IMR-90 (cell line): ENCODE measurements at regions not wholly inside any gene's neighbourhood (a gene's known extent, or its start where the extent isn't known, plus 50 kb on each side); places are given as distances from the start of the nearest gene placed in this dataset.
A peak's percentile ranks its signal among the peaks of the same experiment; 100 is the strongest.

Experiments used
- ATAC-seq: fragments of 200-7000 bp; cut with Tn5 transposase; 2 replicates; pipeline ENCODE4 v1.9.1; 2020; ENCODE audit warnings: low read depth, mild to moderate bottlenecking, moderate library complexity
- BruUV-seq: library from RNA; stranded (reverse); fragments of 400-500 nt; replicated peaks from 2 replicates; lab custom pipeline; 2021; lab: Mats Ljungman, UMichigan
- CTCF ChIA-PET: fragments of 300-600 bp; formaldehyde crosslinking; extraction: SDS; loops from one replicate; lab custom pipeline; 2021; ENCODE audit warnings: antibody characterized with exemption; lab: Yijun Ruan, JAX
- POLR2A ChIA-PET: fragments of 300-600 bp; sonication (Branson Sonifier 250); formaldehyde crosslinking; loops from one replicate; lab custom pipeline; 2022; ENCODE audit warnings: antibody characterized with exemption; ENCODE audit not compliant: unreplicated experiment; lab: Charles Lee
- DNase-seq: peaks from one replicate; pipeline ENCODE4 v3.0.0; 2013
- H2AFZ ChIP-seq: replicated peaks from 2 replicates; pipeline ENCODE3; 2013; ENCODE audit warnings: low read length, mild to moderate bottlenecking; ENCODE audit not compliant: poor library complexity
- H2AK5ac ChIP-seq: 2 replicates; pipeline ENCODE4 v1.6.1; 2013; ENCODE audit warnings: low read depth, low read length, inconsistent platforms
- H2AK9ac ChIP-seq: replicated peaks from 2 replicates; pipeline ENCODE3; 2013; ENCODE audit warnings: mild to moderate bottlenecking, low read depth, low read length, moderate library complexity; ENCODE audit not compliant: poor library complexity
- H2BK120ac ChIP-seq: 2 replicates; pipeline ENCODE4 v1.6.1; 2013; ENCODE audit warnings: low read depth, low read length, inconsistent platforms
- H2BK15ac ChIP-seq: 3 replicates; pipeline ENCODE4 v1.6.1; 2013; ENCODE audit warnings: low read depth, low read length, inconsistent platforms
- H2BK20ac ChIP-seq: 2 replicates; pipeline ENCODE4 v1.6.1; 2013; ENCODE audit warnings: low read depth, mild to moderate bottlenecking, inconsistent platforms, low read length, moderate library complexity
- H2BK5ac ChIP-seq: 2 replicates; pipeline ENCODE4 v1.6.1; 2013; ENCODE audit warnings: mild to moderate bottlenecking, low read depth, low read length, inconsistent platforms; ENCODE audit not compliant: poor library complexity, severe bottlenecking
- H3K14ac ChIP-seq: replicated peaks from 2 replicates; pipeline ENCODE4 v1.6.1; 2013; ENCODE audit warnings: low read depth, low read length, inconsistent platforms
- H3K18ac ChIP-seq: 2 replicates; pipeline ENCODE4 v1.6.1; 2013; ENCODE audit warnings: low read depth, low read length, control low read depth
- H3K23ac ChIP-seq: 2 replicates; pipeline ENCODE4 v1.6.1; 2013; ENCODE audit warnings: low read depth, low read length, inconsistent platforms
- H3K27ac ChIP-seq: 2 replicates; pipeline ENCODE4 v1.5.1; 2013; ENCODE audit warnings: mild to moderate bottlenecking, control low read depth, low read length; ENCODE audit not compliant: insufficient read depth
- H3K27me3 ChIP-seq: 2 replicates; pipeline ENCODE4 v1.6.1; 2013; ENCODE audit warnings: low read length; ENCODE audit not compliant: control insufficient read depth, insufficient read depth
- H3K36me3 ChIP-seq: 2 replicates; pipeline ENCODE4 v1.6.1; 2013; ENCODE audit warnings: low read length, mixed read lengths; ENCODE audit not compliant: control insufficient read depth, insufficient read depth
- H3K4ac ChIP-seq: 2 replicates; pipeline ENCODE4 v1.6.1; 2013; ENCODE audit warnings: low read depth, low read length, inconsistent platforms
- H3K4me1 ChIP-seq: 2 replicates; pipeline ENCODE4 v1.6.1; 2013; ENCODE audit warnings: low read length, mixed read lengths; ENCODE audit not compliant: control insufficient read depth, insufficient read depth
- H3K4me2 ChIP-seq: 2 replicates; pipeline ENCODE4 v1.6.1; 2013; ENCODE audit warnings: low read depth, mild to moderate bottlenecking, control low read depth, low read length, moderate library complexity
- H3K4me3 ChIP-seq: 2 replicates; pipeline ENCODE4 v1.5.1; 2013; ENCODE audit warnings: low read depth, mild to moderate bottlenecking, control low read depth, low read length, moderate library complexity; ENCODE audit not compliant: insufficient read depth
- H3K56ac ChIP-seq: 2 replicates; pipeline ENCODE4 v1.6.1; 2013; ENCODE audit warnings: low read length, inconsistent platforms; ENCODE audit not compliant: insufficient read depth; ENCODE audit errors: extremely low read depth
- H3K79me1 ChIP-seq, 2 experiments: 2 replicates each; pipeline ENCODE4 v1.6.1; 2013; ENCODE audit warnings: low read length in 2 of 2, inconsistent platforms in 1 of 2, low read depth in 1 of 2
- H3K9ac ChIP-seq: 2 replicates; pipeline ENCODE4 v1.6.1; 2013; ENCODE audit warnings: low read depth, low read length, control low read depth
- H3K9me1 ChIP-seq: 2 replicates; pipeline ENCODE4 v1.6.1; 2013; ENCODE audit warnings: low read length, inconsistent platforms; ENCODE audit not compliant: insufficient read depth
- H3K9me3 ChIP-seq: 2 replicates; pipeline ENCODE4 v1.6.1; 2013; ENCODE audit warnings: low read length; ENCODE audit not compliant: control insufficient read depth, insufficient read depth
- H4K20me1 ChIP-seq: 2 replicates; pipeline ENCODE4 v1.6.1; 2013; ENCODE audit warnings: low read length, inconsistent platforms; ENCODE audit not compliant: insufficient read depth
- H4K5ac ChIP-seq: 2 replicates; pipeline ENCODE4 v1.6.1; 2013; ENCODE audit warnings: mild to moderate bottlenecking, low read depth, low read length, control low read depth
- H4K8ac ChIP-seq, 2 experiments: 2 replicates each; pipeline ENCODE4 v1.6.1; 2013; ENCODE audit warnings: low read depth in 2 of 2, low read length in 2 of 2, control low read depth in 1 of 2, inconsistent platforms in 1 of 2
- H4K91ac ChIP-seq: 2 replicates; pipeline ENCODE4 v1.6.1; 2013; ENCODE audit warnings: low read depth, low read length, inconsistent platforms; ENCODE audit not compliant: insufficient read depth
- BHLHE40 ChIP-seq: fragments of 150-350 bp; IDR thresholded peaks from 2 replicates; pipeline ENCODE4 v1.6.1; 2016; ENCODE audit warnings: mild to moderate bottlenecking, low read depth, low read length
- CHD1 ChIP-seq: IDR thresholded peaks from 2 replicates; pipeline ENCODE4 v1.6.1; 2012; ENCODE audit warnings: low read depth, low read length, improper control_type of control experiment
- FOS ChIP-seq: fragments of 150-350 bp; IDR thresholded peaks from 2 replicates; pipeline ENCODE4 v1.6.1; 2016; ENCODE audit warnings: low read depth, low read length
- MAFK ChIP-seq: IDR thresholded peaks from 2 replicates; pipeline ENCODE4 v1.6.1; 2012; ENCODE audit warnings: low read depth, low read length, improper control_type of control experiment
- MAZ ChIP-seq: IDR thresholded peaks from 2 replicates; pipeline ENCODE4 v1.6.1; 2012; ENCODE audit warnings: low read depth, mild to moderate bottlenecking, low read length, improper control_type of control experiment, moderate library complexity, borderline replicate concordance
- MXI1 ChIP-seq: IDR thresholded peaks from 2 replicates; pipeline ENCODE4 v1.6.1; 2012; ENCODE audit warnings: low read depth, mild to moderate bottlenecking, low read length, moderate library complexity, borderline replicate concordance
- NFE2L2 ChIP-seq: fragments of 150-350 bp; IDR thresholded peaks from 2 replicates; pipeline ENCODE4 v1.6.1; 2016; ENCODE audit warnings: low read depth, mild to moderate bottlenecking, low read length
- POLR2A ChIP-seq: IDR thresholded peaks from 2 replicates; pipeline ENCODE4 v1.6.1; 2012; ENCODE audit warnings: mild to moderate bottlenecking, low read depth, low read length
- RAD21 ChIP-seq: IDR thresholded peaks from 2 replicates; pipeline ENCODE4 v1.6.1; 2012; ENCODE audit warnings: low read length, improper control_type of control experiment
- RCOR1 ChIP-seq: IDR thresholded peaks from 2 replicates; pipeline ENCODE4 v1.6.1; 2012; ENCODE audit warnings: mild to moderate bottlenecking, low read length, improper control_type of control experiment; ENCODE audit not compliant: insufficient replicate concordance
- RFX5 ChIP-seq: IDR thresholded peaks from 2 replicates; pipeline ENCODE4 v1.8.0; 2012; ENCODE audit warnings: low read depth, mild to moderate bottlenecking, low read length, moderate library complexity
- SMC3 ChIP-seq: fragments of 150-350 bp; IDR thresholded peaks from 2 replicates; pipeline ENCODE4 v1.6.1; 2016; ENCODE audit warnings: low read depth, mild to moderate bottlenecking, antibody characterized with exemption, low read length, moderate library complexity
- WGBS, 2 experiments: methylation state at CpG; one replicate each; pipeline versions ENCODE4 v1.1.5 to v1.1.7; 2013; ENCODE audit warnings: missing lambda C conversion rate in 2 of 2; ENCODE audit not compliant: insufficient read length in 1 of 2; ENCODE audit errors: extremely low coverage in 2 of 2; 5-methylcytosine and 5-hydroxymethylcytosine counted together
- dilution Hi-C: fragments of 300-500 bp; cut with HindIII; formaldehyde crosslinking; loops from one replicate; pipeline ENCODE4 v1.14.3; 2018; ENCODE audit warnings: low sequenced_read_pairs; ENCODE audit not compliant: unreplicated experiment
- in situ Hi-C: fragments of 300-500 bp; cut with MboI; formaldehyde crosslinking; loops from 3 replicates; pipeline ENCODE4 v1.14.3; 2019; ENCODE audit warnings: low sequenced_read_pairs, inconsistent platforms, mixed read lengths
- intact Hi-C: fragments of 100-400 bp; cut with micrococcal nuclease; formaldehyde crosslinking; loops from 2 replicates; pipeline ENCODE4 v1.10.0; 2022
- TF ChIP-seq, protein P1 (sequence below): fragments of 150-350 bp; IDR thresholded peaks from 2 replicates; pipeline ENCODE4 v1.6.1; 2017; ENCODE audit warnings: mild to moderate bottlenecking, antibody characterized with exemption, low read length, low read depth
- TF ChIP-seq, protein P2 (sequence below): conservative IDR thresholded peaks from 2 replicates; pipeline ENCODE4 v1.5.1; 2012; ENCODE audit warnings: mild to moderate bottlenecking, low read depth, low read length, improper control_type of control experiment
- TF ChIP-seq, protein P3 (sequence below): fragments of 150-350 bp; IDR thresholded peaks from 2 replicates; pipeline ENCODE4 v1.6.1; 2016; ENCODE audit warnings: low read depth, mild to moderate bottlenecking, low read length, moderate library complexity, borderline replicate concordance

DNA sequence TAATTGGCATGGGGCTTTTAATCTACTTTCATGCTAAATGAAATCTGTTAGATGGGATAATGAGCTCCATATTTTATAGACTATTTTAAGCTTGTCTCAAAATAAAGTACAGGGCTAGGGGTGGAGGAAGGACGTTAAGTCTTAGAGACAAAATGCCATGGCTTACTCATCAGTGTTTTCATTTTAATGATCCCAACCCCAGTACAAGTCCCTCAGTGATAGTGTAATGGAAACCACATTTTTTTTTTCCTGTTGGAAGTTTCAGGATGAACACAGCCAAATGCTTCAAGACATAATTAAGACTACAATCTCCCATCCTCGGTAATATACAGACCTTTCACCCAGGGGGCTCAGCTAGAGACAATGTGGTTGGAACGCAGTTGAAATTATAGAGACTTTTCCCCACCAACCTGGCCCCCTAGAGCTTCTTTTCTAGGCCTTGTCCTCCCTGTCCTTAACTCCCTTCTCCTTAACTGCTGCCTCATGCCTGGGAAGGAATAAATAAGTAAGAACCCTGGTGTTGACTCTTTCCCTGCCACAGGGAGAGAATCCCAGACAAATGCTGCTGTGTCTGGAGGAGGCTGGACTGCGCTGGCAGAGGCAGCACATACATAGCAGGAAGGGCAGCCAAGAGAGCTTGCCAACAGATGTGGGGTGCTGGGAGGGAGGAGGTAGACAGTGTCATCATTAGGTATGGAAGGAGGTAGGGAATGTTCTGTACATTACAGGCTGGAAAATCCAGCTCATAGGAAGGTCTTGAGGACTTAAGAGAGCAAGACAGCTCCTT is 115.4 kb upstream of the ROPN1 start:
- no peak overlapping the region for H3K23ac ChIP-seq
- POLR2A ChIA-PET: no interaction called here
- no peaks in the 10 kb centered on the region; the same call in 1 of the 2 replicates for H3K4me1 ChIP-seq
- no peak overlapping the region for H3K14ac ChIP-seq
- no peak overlapping the region for H3K9ac ChIP-seq
- BruUV-seq: no TSS peak
- ATAC-seq (peak; percentile 54), DNase-seq (no peak)
- no peak overlapping the region for H2AK9ac ChIP-seq
- no peaks in the 10 kb centered on the region for H3K79me1 ChIP-seq
- CTCF ChIA-PET: interaction anchor here (1.0 kb wide), 1 partner anchor 10 kb away, joined by 3 read pairs; no protein-coding TSS in a partner anchor
- H4K5ac ChIP-seq: no peak overlapping the region
- in situ Hi-C loops (no loop called here), dilution Hi-C loops (no loop called here), intact Hi-C loops (no loop called here)
- no peak overlapping the region for H2BK20ac ChIP-seq
- no peak overlapping the region for H2BK120ac ChIP-seq
- H4K20me1 ChIP-seq: no peaks in the 10 kb centered on the region
- no peaks in the 10 kb centered on the region; the same call in 1 of the 2 replicates for H3K27me3 ChIP-seq
- H3K18ac ChIP-seq: no peak overlapping the region
- H3K9me1 ChIP-seq: no peaks in the 10 kb centered on the region; the same call in 1 of the 2 replicates
- WGBS, 2 experiments: 50% methylated on average over 1 of the region's 4 CpGs; no CpG with 5 or more reads in 1 of the 2 experiments
- no peak overlapping the region for H3K4ac ChIP-seq
- no peaks in the 10 kb centered on the region for H3K9me3 ChIP-seq
- no peak overlapping the region for H3K4me2 ChIP-seq
- no peak overlapping the region for H3K4me3 ChIP-seq
- H3K36me3 ChIP-seq: no peaks in the 10 kb centered on the region
- H2BK15ac ChIP-seq: no peak overlapping the region
- H2AFZ ChIP-seq: no peak overlapping the region
- no peak overlapping the region for H3K56ac ChIP-seq
- no peak overlapping the region for H4K8ac ChIP-seq
- H3K27ac ChIP-seq: no peak overlapping the region
- no peak overlapping the region for H2BK5ac ChIP-seq
- no peak overlapping the region for H2AK5ac ChIP-seq
- no peak overlapping the region for H4K91ac ChIP-seq
- TF ChIP-seq RFX5 (no peak), POLR2A (no peak), FOS (no peak), NFE2L2 (no peak), RCOR1 (no peak), MXI1 (no peak), SMC3 (no peak), RAD21 (no peak), MAZ (no peak), CHD1 (no peak), BHLHE40 (no peak), MAFK (no peak)
- TF ChIP-seq, protein P1, sequence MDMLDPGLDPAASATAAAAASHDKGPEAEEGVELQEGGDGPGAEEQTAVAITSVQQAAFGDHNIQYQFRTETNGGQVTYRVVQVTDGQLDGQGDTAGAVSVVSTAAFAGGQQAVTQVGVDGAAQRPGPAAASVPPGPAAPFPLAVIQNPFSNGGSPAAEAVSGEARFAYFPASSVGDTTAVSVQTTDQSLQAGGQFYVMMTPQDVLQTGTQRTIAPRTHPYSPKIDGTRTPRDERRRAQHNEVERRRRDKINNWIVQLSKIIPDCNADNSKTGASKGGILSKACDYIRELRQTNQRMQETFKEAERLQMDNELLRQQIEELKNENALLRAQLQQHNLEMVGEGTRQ: no peak
- TF ChIP-seq, protein P2, sequence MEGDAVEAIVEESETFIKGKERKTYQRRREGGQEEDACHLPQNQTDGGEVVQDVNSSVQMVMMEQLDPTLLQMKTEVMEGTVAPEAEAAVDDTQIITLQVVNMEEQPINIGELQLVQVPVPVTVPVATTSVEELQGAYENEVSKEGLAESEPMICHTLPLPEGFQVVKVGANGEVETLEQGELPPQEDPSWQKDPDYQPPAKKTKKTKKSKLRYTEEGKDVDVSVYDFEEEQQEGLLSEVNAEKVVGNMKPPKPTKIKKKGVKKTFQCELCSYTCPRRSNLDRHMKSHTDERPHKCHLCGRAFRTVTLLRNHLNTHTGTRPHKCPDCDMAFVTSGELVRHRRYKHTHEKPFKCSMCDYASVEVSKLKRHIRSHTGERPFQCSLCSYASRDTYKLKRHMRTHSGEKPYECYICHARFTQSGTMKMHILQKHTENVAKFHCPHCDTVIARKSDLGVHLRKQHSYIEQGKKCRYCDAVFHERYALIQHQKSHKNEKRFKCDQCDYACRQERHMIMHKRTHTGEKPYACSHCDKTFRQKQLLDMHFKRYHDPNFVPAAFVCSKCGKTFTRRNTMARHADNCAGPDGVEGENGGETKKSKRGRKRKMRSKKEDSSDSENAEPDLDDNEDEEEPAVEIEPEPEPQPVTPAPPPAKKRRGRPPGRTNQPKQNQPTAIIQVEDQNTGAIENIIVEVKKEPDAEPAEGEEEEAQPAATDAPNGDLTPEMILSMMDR: no peak
- TF ChIP-seq, protein P3, sequence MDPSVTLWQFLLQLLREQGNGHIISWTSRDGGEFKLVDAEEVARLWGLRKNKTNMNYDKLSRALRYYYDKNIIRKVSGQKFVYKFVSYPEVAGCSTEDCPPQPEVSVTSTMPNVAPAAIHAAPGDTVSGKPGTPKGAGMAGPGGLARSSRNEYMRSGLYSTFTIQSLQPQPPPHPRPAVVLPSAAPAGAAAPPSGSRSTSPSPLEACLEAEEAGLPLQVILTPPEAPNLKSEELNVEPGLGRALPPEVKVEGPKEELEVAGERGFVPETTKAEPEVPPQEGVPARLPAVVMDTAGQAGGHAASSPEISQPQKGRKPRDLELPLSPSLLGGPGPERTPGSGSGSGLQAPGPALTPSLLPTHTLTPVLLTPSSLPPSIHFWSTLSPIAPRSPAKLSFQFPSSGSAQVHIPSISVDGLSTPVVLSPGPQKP: no peak
